OCI-LY3 (cell line): ENCODE measurements at regions not wholly inside any gene's neighbourhood (a gene's known extent, or its start where the extent isn't known, plus 50 kb on each side); places are given as distances from the start of the nearest gene placed in this dataset.

ENCODE experiments used
- EZH2phosphoT487 ChIP-seq: fragments of 200-600 bp; shearing (Covaris generic); IDR thresholded peaks from 2 replicates; pipeline ENCODE4 v1.6.1; 2018; ENCODE audit warnings: antibody characterized with exemption, mixed run types, low read depth
- TF ChIP-seq, protein P1 (sequence below): fragments of 200-600, 300-600 bp; sonication (generic); IDR thresholded peaks from 2 replicates; pipeline ENCODE4 v1.5.1; 2014; ENCODE audit warnings: antibody characterized with exemption, low read length, low read depth

DNA sequence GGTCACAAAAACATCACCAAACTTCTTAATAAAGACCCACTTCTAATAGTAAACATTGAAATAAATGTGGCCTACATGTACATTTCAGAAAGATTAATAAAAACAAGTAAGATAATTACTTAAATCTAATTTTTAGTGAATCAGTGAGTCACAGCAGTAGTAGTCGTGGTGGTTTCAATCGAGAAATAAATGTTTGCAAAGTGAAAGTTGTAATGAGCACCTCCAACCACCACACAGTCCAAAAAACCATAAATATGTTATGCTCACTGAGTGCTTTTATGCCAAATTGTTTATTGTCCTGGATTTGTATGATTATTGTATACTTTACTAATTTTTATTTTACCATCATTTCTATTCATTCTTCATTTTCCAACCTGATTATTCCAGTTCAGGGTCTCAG lies 61.8 kb upstream of the SPOPL start:
- TF ChIP-seq, protein P1, sequence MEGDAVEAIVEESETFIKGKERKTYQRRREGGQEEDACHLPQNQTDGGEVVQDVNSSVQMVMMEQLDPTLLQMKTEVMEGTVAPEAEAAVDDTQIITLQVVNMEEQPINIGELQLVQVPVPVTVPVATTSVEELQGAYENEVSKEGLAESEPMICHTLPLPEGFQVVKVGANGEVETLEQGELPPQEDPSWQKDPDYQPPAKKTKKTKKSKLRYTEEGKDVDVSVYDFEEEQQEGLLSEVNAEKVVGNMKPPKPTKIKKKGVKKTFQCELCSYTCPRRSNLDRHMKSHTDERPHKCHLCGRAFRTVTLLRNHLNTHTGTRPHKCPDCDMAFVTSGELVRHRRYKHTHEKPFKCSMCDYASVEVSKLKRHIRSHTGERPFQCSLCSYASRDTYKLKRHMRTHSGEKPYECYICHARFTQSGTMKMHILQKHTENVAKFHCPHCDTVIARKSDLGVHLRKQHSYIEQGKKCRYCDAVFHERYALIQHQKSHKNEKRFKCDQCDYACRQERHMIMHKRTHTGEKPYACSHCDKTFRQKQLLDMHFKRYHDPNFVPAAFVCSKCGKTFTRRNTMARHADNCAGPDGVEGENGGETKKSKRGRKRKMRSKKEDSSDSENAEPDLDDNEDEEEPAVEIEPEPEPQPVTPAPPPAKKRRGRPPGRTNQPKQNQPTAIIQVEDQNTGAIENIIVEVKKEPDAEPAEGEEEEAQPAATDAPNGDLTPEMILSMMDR = no peak
- TF ChIP-seq EZH2phosphoT487 = no peak
